Left renal pelvis (tissue), 4 donors: ENCODE measurements at regions not wholly inside any gene's neighbourhood (a gene's known extent, or its start where the extent isn't known, plus 50 kb on each side); places are given as distances from the start of the nearest gene placed in this dataset.
"Not testable (repeated sequence)": the region's sequence is repeated elsewhere in the genome, so short reads cannot be mapped to it uniquely, and the experiment has no call there.

Experiments
- DNase-seq, 4 donors: peaks; one replicate each; pipeline ENCODE4 v3.0.0-alpha.2; 2013; ENCODE audit warnings: low read depth in 4 of 4, low spot score in 3 of 4

GRCh38 chr12:127480775-127481314 lies 786.1 kb upstream of the TMEM132C start:
- no peak for DNase-seq

DNA sequence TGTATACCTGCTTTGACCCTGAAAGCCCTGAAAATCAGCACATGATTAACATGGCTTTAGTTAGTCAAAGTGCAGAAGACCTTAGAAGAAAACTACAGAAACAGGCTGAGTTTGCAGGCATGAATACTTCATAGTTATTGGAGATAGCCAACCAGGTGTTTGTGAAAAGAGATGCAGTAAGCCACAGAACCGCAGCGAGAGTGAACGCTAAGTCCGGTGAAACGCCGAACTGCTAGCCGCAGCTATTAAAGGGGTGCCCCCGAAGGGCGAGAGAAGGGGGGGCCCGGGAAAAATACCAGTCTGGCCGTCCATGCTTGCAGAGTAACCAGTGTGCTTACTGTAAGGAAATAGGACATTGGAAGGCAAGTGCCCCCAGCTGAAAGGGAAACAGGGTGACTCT lies 784.0 kb upstream of the TMEM132C start:
- DNase-seq: no peak

- DNase-seq: no peak
These were observed 781.4 kb upstream of the TMEM132C start for GRCh38 chr12:127485528-127485927.

- no peak for DNase-seq
These were observed 779.9 kb upstream of the TMEM132C start for GRCh38 chr12:127487031-127487430.

DNA sequence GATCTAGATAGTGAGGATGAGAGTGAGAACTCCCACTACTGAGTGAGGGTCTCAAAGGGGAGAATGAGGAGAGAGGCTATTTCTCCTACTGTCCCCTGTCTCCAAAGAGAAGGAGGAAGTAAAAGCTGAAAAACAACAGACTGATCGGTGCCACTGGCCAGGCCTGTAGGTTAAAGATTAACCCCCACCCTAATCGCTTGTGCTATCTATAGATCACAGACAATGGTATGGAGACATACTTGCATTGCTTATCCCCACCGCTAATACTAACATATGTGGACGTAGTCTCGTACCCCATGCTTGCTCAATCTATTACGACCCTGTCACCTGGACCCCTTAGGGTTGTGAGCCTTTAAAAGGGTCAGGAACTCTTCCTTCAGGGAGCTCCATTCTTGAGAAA lies 777.9 kb upstream of the TMEM132C start:
- DNase-seq: no peak

- no peak for DNase-seq
These were observed 771.7 kb upstream of the TMEM132C start for GRCh38 chr12:127494961-127495915.

DNA sequence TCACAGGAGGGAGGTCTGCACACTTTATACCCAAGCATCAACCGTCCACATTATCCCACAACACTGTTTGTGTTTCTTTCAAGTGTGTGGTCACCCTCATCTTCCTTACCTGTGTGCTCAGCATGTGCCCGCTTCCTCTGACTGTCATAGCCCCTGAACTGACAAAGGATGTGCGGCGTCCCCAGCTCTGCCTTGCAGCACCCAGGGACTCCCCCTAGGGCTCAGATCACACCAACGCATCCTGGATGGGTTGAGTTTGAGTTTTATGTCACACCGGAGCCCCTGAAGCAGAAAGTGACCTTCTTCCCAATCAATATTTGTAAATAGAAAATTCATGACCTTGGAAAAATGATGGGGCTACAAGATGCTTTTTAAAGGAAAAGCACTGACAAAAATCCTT lies 770.7 kb upstream of the TMEM132C start:
- DNase-seq: no peak

DNA sequence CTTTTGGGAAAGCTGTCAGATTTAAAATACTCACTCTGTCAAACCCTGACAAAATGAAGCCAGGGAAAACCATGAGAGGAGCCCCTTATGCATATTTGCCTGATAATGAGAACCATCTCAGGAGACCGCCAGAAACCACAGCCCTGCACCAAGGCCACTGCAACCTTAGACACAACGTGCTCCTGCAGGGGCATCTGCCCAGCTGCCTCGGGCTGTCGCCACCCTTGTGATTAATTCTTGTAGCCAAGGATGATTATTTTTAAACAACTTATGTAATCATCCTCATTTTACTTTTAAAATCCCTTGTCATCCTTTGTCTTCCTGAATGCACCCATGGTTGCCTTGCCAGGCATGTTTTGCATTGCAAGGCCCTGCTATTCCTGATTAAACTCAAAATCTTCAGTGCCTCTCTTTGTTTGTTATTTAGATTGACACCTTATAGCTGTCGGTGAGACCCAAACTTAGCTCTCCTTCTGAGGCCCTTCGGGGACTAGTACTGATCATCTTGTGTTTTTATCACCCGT lies 766.4 kb upstream of the TMEM132C start:
- no peak for DNase-seq

DNA sequence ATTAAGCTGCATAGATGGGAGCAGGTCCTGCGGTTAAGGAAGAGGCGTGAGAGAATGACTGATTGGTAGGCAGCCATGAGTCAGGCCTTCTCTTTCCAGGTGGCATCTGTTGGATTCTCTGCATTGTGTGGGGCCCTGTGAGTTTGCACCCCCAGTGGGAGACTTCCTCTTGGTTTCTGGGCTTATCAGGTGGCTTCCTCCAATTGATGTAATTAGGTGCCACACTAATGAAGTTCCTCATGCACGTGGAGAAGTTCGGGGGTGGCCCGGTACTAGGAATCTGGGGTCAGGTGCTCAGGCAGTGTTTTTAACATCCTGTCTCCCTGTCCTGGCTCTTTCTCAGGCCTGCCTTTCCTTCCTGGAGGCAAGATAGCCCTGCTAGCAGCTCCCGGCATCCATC lies 765.1 kb upstream of the TMEM132C start:
- no peak for DNase-seq

GRCh38 chr12:127503246-127503645 lies 763.7 kb upstream of the TMEM132C start:
- DNase-seq: no peak

GRCh38 chr12:127503996-127504395 lies 763.0 kb upstream of the TMEM132C start:
- DNase-seq: not testable (repeated sequence)

GRCh38 chr12:127504874-127505273 lies 762.1 kb upstream of the TMEM132C start:
- DNase-seq: no peak

GRCh38 chr12:127507341-127507740 lies 759.6 kb upstream of the TMEM132C start:
- DNase-seq: no peak

DNA sequence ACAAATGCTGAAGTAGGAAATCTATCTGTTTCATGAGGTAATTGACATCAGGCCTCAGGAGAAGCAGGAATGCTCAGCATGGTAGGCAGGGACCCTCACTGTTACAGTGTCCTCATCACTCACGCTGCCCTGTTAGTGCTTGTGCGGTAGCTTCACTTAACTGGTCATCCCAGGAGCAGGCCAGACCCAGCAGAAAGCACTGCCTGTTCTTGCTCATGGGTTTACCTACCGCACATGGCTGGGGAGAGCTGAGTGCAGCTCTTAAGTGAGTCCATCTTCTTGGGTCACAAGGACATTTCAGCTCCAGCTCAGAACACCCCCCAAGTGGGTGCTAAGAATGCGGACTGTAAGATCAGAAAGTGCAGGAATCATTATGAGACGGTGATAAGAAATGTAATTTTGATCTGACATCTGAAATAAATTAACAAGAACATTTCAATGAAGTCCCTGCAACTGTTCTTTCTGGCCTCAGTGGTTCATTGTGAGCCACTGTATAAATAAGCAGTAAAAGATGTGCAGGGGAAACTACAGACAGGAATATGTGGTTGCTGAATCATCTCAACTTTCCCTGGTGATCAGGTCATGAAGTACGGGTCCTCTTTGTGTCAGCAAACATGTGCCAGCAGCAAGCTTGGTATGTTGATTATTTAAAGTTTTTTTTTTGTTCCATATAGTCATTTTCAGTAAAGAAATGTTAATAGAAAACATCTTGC lies 757.7 kb upstream of the TMEM132C start:
- DNase-seq: no peak

DNA sequence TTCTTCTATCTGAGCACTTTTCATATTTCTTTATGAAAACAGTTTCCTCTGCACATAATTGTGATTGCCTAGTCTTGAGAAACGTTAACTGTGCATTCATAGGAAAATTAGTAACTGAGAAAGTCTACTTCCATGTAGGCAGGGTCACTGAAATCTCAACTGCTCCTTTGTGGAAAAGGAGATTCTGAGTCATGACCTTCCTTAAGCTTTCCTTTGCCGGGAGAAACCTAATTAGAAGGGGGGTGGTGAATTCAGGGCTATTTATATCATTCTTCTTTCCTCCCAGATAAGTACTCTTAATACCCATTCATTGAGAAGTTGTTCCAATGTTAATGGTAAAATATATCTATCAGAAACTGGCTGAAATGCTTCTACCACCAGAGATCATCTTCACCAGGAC lies 751.0 kb upstream of the TMEM132C start:
- no peak for DNase-seq

GRCh38 chr12:127516467-127516866 lies 750.5 kb upstream of the TMEM132C start:
- DNase-seq: no peak

- DNase-seq: no peak
These were observed 747.2 kb upstream of the TMEM132C start for GRCh38 chr12:127519779-127520178.

DNA sequence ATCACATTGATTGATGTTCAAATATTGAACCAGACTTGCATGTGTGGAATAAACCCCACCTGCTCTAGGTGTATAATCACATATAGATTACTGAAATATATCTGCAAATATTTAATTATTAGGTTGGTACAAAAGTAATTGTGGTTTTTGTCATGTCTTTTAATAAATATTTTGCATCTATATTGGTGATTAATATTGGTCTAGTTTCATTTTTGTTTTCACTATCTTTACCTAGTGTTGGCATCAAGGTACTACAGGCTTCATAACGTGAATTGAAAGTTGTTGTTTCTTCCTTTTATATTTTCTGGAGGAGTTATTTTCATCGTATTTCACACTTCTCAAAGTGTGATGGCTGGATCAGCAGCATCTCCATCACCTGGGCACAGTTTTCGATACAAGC lies 740.0 kb upstream of the TMEM132C start:
- no peak for DNase-seq

GRCh38 chr12:127528551-127528950 lies 738.4 kb upstream of the TMEM132C start:
- DNase-seq: no peak

DNA sequence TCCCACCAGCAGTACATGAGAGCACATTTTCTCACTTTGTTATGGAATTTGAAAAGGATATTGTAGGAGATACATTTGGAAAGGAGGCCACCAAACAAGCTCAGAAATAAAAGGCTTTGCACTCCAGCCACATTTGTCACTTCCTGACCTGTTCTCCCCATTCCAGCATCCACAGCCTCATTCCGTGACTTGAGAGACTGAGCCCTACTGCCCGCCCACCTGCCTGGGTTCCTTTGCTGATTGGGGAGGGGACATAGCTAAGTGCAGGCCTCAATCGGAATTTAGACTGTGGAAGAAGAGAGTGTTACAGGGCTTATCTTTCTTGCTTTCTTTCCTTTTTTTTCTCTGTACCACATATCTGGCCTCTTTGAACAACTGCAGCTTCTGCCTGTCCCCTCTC lies 735.4 kb upstream of the TMEM132C start:
- no peak for DNase-seq

DNA sequence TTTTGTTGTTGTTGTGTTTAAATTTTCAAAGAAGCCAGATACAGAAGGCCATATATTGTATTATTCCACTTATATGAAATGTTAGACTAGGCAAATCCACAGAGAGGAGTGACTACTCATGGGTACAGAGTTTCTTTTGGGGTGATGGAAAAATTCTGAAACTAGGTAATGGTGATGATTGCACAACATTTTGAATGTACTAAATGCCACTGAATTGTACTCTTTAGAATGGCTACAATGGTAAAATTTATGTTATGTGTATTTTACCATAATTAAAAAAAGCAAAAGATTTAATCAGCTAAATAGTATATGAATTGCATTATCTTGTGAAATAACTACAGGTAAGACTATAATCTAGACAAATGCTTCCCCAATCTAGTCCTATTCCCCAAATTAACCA lies 733.6 kb upstream of the TMEM132C start:
- no peak for DNase-seq
